ENCODE measurements at regions not wholly inside any gene's neighbourhood (a gene's known extent, or its start where the extent isn't known, plus 50 kb on each side); places are given as distances from the start of the nearest gene placed in this dataset.

- no peak for DNase-seq (ENCODE audit: low spot score)
Observed at GRCh38 chr4:154088741-154089140, 299.9 kb upstream of the SFRP2 start.

GRCh38 chr4:154086247-154086646 lies 297.4 kb upstream of the SFRP2 start:
- DNase-seq (ENCODE audit: low spot score) = no peak

- DNase-seq (ENCODE audit: low spot score) = no peak
Observed at GRCh38 chr4:154084864-154085263, 296.0 kb upstream of the SFRP2 start.

GRCh38 chr4:154082760-154083535 lies 294.1 kb upstream of the SFRP2 start:
- DNase-seq (ENCODE audit: low spot score) = no peak

GRCh38 chr4:154081391-154081790 lies 292.5 kb upstream of the SFRP2 start:
- DNase-seq (ENCODE audit: low spot score) = no peak

- DNase-seq (ENCODE audit: low spot score) = no peak
Observed at GRCh38 chr4:154078504-154079350, 289.8 kb upstream of the SFRP2 start.

GRCh38 chr4:154076921-154077320 lies 288.0 kb upstream of the SFRP2 start:
- no peak for DNase-seq (ENCODE audit: low spot score)

GRCh38 chr4:154073107-154073822 lies 284.4 kb upstream of the SFRP2 start:
- DNase-seq (ENCODE audit: low spot score) = no peak

GRCh38 chr4:154067786-154068185 lies 278.9 kb upstream of the SFRP2 start:
- DNase-seq (ENCODE audit: low spot score) = no peak

- no peak for DNase-seq (ENCODE audit: low spot score)
Observed at GRCh38 chr4:154065368-154065767, 276.5 kb upstream of the SFRP2 start.

GRCh38 chr4:154064244-154064643 lies 275.4 kb upstream of the SFRP2 start:
- no peak for DNase-seq (ENCODE audit: low spot score)

- DNase-seq (ENCODE audit: low spot score) = no peak
Observed at GRCh38 chr4:154049457-154050181, 260.7 kb upstream of the SFRP2 start.

GRCh38 chr4:154047733-154048132 lies 258.9 kb upstream of the SFRP2 start:
- DNase-seq (ENCODE audit: low spot score) = no peak

GRCh38 chr4:154044742-154045485 lies 256.0 kb upstream of the SFRP2 start:
- DNase-seq (ENCODE audit: low spot score) = no peak

- no peak for DNase-seq (ENCODE audit: low spot score)
Observed at GRCh38 chr4:154044108-154044531, 255.2 kb upstream of the SFRP2 start.

GRCh38 chr4:154041640-154042039 lies 252.8 kb upstream of the SFRP2 start:
- DNase-seq (ENCODE audit: low spot score) = no peak

- no peak for DNase-seq (ENCODE audit: low spot score)
Observed at GRCh38 chr4:154039435-154040343, 250.8 kb upstream of the SFRP2 start.

GRCh38 chr4:154036856-154037255 lies 248.0 kb upstream of the SFRP2 start:
- DNase-seq (ENCODE audit: low spot score) = no peak

- DNase-seq (ENCODE audit: low spot score) = no peak
Observed at GRCh38 chr4:154035341-154035740, 246.5 kb upstream of the SFRP2 start.

GRCh38 chr4:154033921-154034320 lies 245.0 kb upstream of the SFRP2 start:
- DNase-seq (ENCODE audit: low spot score) = no peak

Measured in CD4-positive, alpha-beta T cell treated with Interleukin-6 at 100 ng/mL for 8 hours (primary cell).